Heart right ventricle (tissue), 16 donors: ENCODE measurements at regions not wholly inside any gene's neighbourhood (a gene's known extent, or its start where the extent isn't known, plus 50 kb on each side); places are given as distances from the start of the nearest gene placed in this dataset.

Experiments
- ATAC-seq, 8 donors: fragments of 200-7000 bp; cut with Tn5 transposase; one replicate each; pipeline ENCODE4 v1.9.1; 2020; ENCODE audit warnings: mild to moderate bottlenecking in 8 of 8, moderate library complexity in 8 of 8, moderate number of reproducible peaks in 1 of 8
- DNase-seq, 2 donors: peaks; one replicate each; pipeline ENCODE4 v3.0.0-alpha.2; 2020
- H3K27ac ChIP-seq, 10 donors: fragments of 200-600 bp; sonication (generic) in 2 of 10; one replicate each; pipeline versions ENCODE4 v1.5.0 to v1.8.0; 2020 to 2022; ENCODE audit warnings: mild to moderate bottlenecking in 3 of 10
- H3K27me3 ChIP-seq, 7 donors: fragments of 200-600 bp; one replicate each; pipeline ENCODE4 v1.8.0; 2021 to 2022; ENCODE audit warnings: mild to moderate bottlenecking in 2 of 7
- H3K36me3 ChIP-seq, 9 donors: fragments of 200-600 bp; sonication (generic) in 1 of 9; one replicate each; pipeline versions ENCODE4 v1.5.0 to v1.8.0; 2020 to 2022; ENCODE audit warnings: mild to moderate bottlenecking in 2 of 9
- H3K4me1 ChIP-seq, 9 donors: fragments of 200-600 bp; sonication (generic) in 1 of 9; one replicate each; pipeline versions ENCODE4 v1.5.0 to v1.8.0; 2020 to 2022; ENCODE audit warnings: mild to moderate bottlenecking in 4 of 9
- H3K4me3 ChIP-seq, 10 donors: fragments of 200-600 bp; sonication (generic) in 2 of 10; one replicate each; pipeline versions ENCODE4 v1.5.0 to v1.8.0; 2020 to 2022; ENCODE audit warnings: mild to moderate bottlenecking in 7 of 10, moderate library complexity in 2 of 10
- H3K9me3 ChIP-seq, 11 donors: fragments of 200-600 bp in 10 of 11; sonication (generic) in 2 of 11; one replicate each; pipeline versions ENCODE4 v1.5.0 to v1.8.0; 2013 to 2022; ENCODE audit warnings: mild to moderate bottlenecking in 2 of 11, control low read depth in 1 of 11, moderate library complexity in 1 of 11
- WGBS, 2 donors: extraction: QIAGEN DNeasy Blood & Tissue Kit; methylation state at CpG; one replicate each; pipeline ENCODE4 v1.1.7; 2013; ENCODE audit warnings: inconsistent platforms in 1 of 2; 5-methylcytosine and 5-hydroxymethylcytosine counted together
- intact Hi-C, 10 donors: fragments of 100-400 bp; cut with DNase I; formaldehyde crosslinking; loops; one replicate each; pipeline versions ENCODE4 v1.11.1 to v1.14.2; 2022
- TF ChIP-seq, protein P1 (sequence below), 9 donors: fragments of 200-600 bp; sonication (generic) in 2 of 9; IDR thresholded peaks; one replicate each; pipeline versions ENCODE4 v1.5.0 to v1.8.0; 2021 to 2022; ENCODE audit warnings: antibody characterized with exemption in 9 of 9, mild to moderate bottlenecking in 5 of 9, moderate library complexity in 1 of 9
- donor health status: Arrhythmogenic right ventricular cardiomyopathy.
- donor health status: ischemic (EF 13 %, LVEDD 7.1; RV severe dilation, severe dysfunction).
- donor health status: healthy with polysubstance abuse.
- donor health status: DM: no; HTN: yes; CAD: no.
- donor health status: DM: no; HTN: no; CAD: no.
- donor health status: ischemic (EF 25% LVEDD 6.9; RV normal size, moderate dysfunction).
- donor health status: ischemic (EF 25% LVEDD 5.7; RV mildly dilated, moderate dysfunction).
- donor health status: healthy.
- donor health status: DM: yes; HTN: yes; CAD: no.
- donor health status: Ischemic cardiomyopathy.
- donor health status: ischemic (EF 35%, LVEDD 5.7; RV mildly dilated, moderate dysfunction).
- donor health status: nonischemic (EF 11% LVEDD 7.7; RV severe dilation, severe dysfunction).
- donor health status: DM: yes; HTN: yes; CAD: no.
- donor health status: PGD.
- donor health status: ischemic (EF 29% LVEDD 5.4; RV normal size, mild dysfunction).
- donor health status: nonischemic (EF 23%, LVEDD 6.1; RV moderate dilation, normal function).

DNA sequence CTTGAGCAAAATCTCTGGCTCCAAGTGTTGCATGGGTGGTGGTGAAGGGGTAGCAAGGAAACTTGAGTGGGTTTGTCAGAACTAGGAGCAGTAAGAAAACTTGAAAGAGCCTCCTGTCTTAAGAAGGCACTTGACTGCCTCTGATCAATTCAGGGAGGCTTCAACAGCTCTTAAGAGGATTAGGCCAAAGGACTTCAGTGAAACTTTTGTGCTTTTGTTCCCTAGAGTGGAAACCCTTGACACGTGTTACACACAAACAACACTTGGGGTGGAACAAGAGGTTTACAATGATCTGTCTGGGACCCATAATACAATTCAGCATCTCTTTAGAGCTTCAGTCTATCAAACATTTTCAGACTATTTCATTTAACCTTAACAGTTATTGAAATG lies 80.1 kb upstream of the ARMC2 start:
- DNase-seq, result no peak
- WGBS, 2 donors, result 85 to 100% methylated on average over 1 of the region's 1 CpG
- H3K4me1 ChIP-seq, result peaks cover 0 to 12% (median 3%) of the 10 kb centered on the region in 9 donors
- H3K9me3 ChIP-seq, result no peaks in the 10 kb centered on the region
- no peak for ATAC-seq
- intact Hi-C loops, result no loop called here
- H3K27ac ChIP-seq, result no peak overlapping the region
- H3K27me3 ChIP-seq, result no peaks in the 10 kb centered on the region
- no peaks in the 10 kb centered on the region for H3K36me3 ChIP-seq
- TF ChIP-seq, protein P1, sequence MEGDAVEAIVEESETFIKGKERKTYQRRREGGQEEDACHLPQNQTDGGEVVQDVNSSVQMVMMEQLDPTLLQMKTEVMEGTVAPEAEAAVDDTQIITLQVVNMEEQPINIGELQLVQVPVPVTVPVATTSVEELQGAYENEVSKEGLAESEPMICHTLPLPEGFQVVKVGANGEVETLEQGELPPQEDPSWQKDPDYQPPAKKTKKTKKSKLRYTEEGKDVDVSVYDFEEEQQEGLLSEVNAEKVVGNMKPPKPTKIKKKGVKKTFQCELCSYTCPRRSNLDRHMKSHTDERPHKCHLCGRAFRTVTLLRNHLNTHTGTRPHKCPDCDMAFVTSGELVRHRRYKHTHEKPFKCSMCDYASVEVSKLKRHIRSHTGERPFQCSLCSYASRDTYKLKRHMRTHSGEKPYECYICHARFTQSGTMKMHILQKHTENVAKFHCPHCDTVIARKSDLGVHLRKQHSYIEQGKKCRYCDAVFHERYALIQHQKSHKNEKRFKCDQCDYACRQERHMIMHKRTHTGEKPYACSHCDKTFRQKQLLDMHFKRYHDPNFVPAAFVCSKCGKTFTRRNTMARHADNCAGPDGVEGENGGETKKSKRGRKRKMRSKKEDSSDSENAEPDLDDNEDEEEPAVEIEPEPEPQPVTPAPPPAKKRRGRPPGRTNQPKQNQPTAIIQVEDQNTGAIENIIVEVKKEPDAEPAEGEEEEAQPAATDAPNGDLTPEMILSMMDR (IDR thresholded peaks at IDR 0.05), result no peak
- H3K4me3 ChIP-seq, result no peak overlapping the region

GRCh38 chr6:108768792-108769524 lies 79.3 kb upstream of the ARMC2 start:
- Histone ChIP-seq H3K4me3 (no peak overlapping the region), H3K27ac (no peak overlapping the region), H3K9me3 (no peaks in the 10 kb centered on the region), H3K4me1 (peaks cover 0 to 12% (median 3%) of the 10 kb centered on the region in 9 donors), H3K27me3 (no peaks in the 10 kb centered on the region), H3K36me3 (no peaks in the 10 kb centered on the region)
- TF ChIP-seq, protein P1 (IDR thresholded peaks at IDR 0.05), result no peak
- intact Hi-C loops, result no loop called here
- no peak for DNase-seq
- 88 to 92% methylated on average over 10 of the region's 10 CpGs for WGBS, 2 donors
- ATAC-seq, result no peak

- 64 to 84% methylated on average over 1 of the region's 1 CpG for WGBS, 2 donors
Observed at GRCh38 chr6:108771421-108771820, 76.8 kb upstream of the ARMC2 start.

GRCh38 chr6:108774555-108774954 lies 73.7 kb upstream of the ARMC2 start:
- TF ChIP-seq, protein P1 (IDR thresholded peaks at IDR 0.05), result no peak
- 87 to 93% methylated on average over 3 of the region's 3 CpGs for WGBS, 2 donors
- peaks cover 0 to under 1% (median 0%) of the 10 kb centered on the region in 9 donors for H3K4me1 ChIP-seq
- no peak overlapping the region for H3K4me3 ChIP-seq
- no peak for DNase-seq
- H3K27me3 ChIP-seq, result no peaks in the 10 kb centered on the region
- H3K27ac ChIP-seq, result no peak overlapping the region
- ATAC-seq, result no peak
- no peaks in the 10 kb centered on the region for H3K36me3 ChIP-seq
- intact Hi-C loops, result no loop called here
- H3K9me3 ChIP-seq, result no peaks in the 10 kb centered on the region

More at GRCh38 chr6:108771421-108771820, 76.8 kb upstream of the ARMC2 start:
- ATAC-seq, result peak in 1 of 8 donors; percentile 58
- H3K27ac ChIP-seq, result no peak overlapping the region
- H3K4me1 ChIP-seq, result no peaks in the 10 kb centered on the region
- H3K9me3 ChIP-seq, result no peaks in the 10 kb centered on the region
- TF ChIP-seq, protein P1 (IDR thresholded peaks at IDR 0.05), result no peak
- H3K36me3 ChIP-seq, result no peaks in the 10 kb centered on the region
- intact Hi-C loops, result no loop called here
- no peak overlapping the region for H3K4me3 ChIP-seq
- no peak for DNase-seq
- no peaks in the 10 kb centered on the region for H3K27me3 ChIP-seq
